ENCODE measurements at regions not wholly inside any gene's neighbourhood (a gene's known extent, or its start where the extent isn't known, plus 50 kb on each side); places are given as distances from the start of the nearest gene placed in this dataset.

- H3K4me3 ChIP-seq (ENCODE audit: low read depth, low read length), result no peak overlapping the region
- TF ChIP-seq CTCF (IDR thresholded peaks at IDR 0.05; ENCODE audit: low read depth, low read length), result no peak
Measured at GRCh38 chr10:29876008-29876555, 183.3 kb downstream of the JCAD start.

GRCh38 chr10:29874606-29875269 lies 184.6 kb downstream of the JCAD start:
- H3K4me3 ChIP-seq (ENCODE audit: low read depth, low read length), result no peak overlapping the region
- no peak for TF ChIP-seq CTCF (IDR thresholded peaks at IDR 0.05; ENCODE audit: low read depth, low read length)

GRCh38 chr10:29873941-29874484 lies 185.4 kb downstream of the JCAD start:
- H3K4me3 ChIP-seq (ENCODE audit: low read depth, low read length), result no peak overlapping the region
- no peak for TF ChIP-seq CTCF (IDR thresholded peaks at IDR 0.05; ENCODE audit: low read depth, low read length)

GRCh38 chr10:29870522-29871044 lies 188.8 kb downstream of the JCAD start:
- no peak for TF ChIP-seq CTCF (IDR thresholded peaks at IDR 0.05; ENCODE audit: low read depth, low read length)
- H3K4me3 ChIP-seq (ENCODE audit: low read depth, low read length), result no peak overlapping the region

GRCh38 chr10:29869593-29869992 lies 189.8 kb downstream of the JCAD start:
- no peak for TF ChIP-seq CTCF (IDR thresholded peaks at IDR 0.05; ENCODE audit: low read depth, low read length)
- no peak overlapping the region for H3K4me3 ChIP-seq (ENCODE audit: low read depth, low read length)

GRCh38 chr10:29866356-29866755 lies 193.0 kb downstream of the JCAD start:
- TF ChIP-seq CTCF (IDR thresholded peaks at IDR 0.05; ENCODE audit: low read depth, low read length), result no peak
- H3K4me3 ChIP-seq (ENCODE audit: low read depth, low read length), result no peak overlapping the region

- no peak for TF ChIP-seq CTCF (IDR thresholded peaks at IDR 0.05; ENCODE audit: low read depth, low read length)
Measured at GRCh38 chr10:29865700-29866355, 193.6 kb downstream of the JCAD start.

More at GRCh38 chr10:29865700-29866355, 193.6 kb downstream of the JCAD start:
- no peak overlapping the region for H3K4me3 ChIP-seq (ENCODE audit: low read depth, low read length)

Measured in WI38 (cell line).